GM12874 (cell line): ENCODE measurements at regions not wholly inside any gene's neighbourhood (a gene's known extent, or its start where the extent isn't known, plus 50 kb on each side); places are given as distances from the start of the nearest gene placed in this dataset.

ENCODE experiments used
- TF ChIP-seq, protein P1 (sequence below): IDR thresholded peaks from 2 replicates; pipeline ENCODE4 v1.5.1; 2011; ENCODE audit warnings: low read depth, mild to moderate bottlenecking, control low read depth, low read length, moderate library complexity; ENCODE audit not compliant: insufficient read depth

DNA sequence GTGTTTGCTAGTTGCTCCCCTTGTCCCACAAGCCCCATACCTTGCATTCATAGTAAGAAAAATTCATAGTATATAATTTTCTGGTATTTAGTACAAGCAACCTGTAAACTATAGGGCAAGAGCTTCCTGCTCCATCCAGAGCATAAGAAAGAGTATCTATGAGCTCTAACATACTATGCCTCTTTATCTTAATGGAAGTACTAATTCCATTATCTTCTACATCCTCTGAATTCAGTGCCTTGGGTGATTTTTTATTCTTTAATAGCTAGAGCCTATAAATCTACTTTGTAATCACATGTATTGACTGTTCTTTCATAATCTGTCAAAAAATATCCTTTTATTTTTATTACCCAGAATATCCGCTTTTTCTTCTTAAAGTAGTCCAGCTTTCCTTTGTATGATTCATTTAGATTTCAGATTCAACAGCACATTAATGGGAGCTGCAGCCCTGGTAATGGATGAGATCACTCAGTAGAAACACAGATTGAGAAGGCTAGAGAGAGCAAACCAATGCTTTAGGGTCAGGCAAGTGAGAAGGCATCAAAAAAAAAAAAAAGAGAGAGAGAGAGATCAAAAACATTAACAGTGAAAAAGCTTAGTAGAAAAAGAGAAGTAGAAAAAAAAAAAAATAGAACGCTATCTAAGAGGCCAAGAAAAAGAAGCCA is 511.5 kb upstream of the NAALADL2 start:
- TF ChIP-seq, protein P1, sequence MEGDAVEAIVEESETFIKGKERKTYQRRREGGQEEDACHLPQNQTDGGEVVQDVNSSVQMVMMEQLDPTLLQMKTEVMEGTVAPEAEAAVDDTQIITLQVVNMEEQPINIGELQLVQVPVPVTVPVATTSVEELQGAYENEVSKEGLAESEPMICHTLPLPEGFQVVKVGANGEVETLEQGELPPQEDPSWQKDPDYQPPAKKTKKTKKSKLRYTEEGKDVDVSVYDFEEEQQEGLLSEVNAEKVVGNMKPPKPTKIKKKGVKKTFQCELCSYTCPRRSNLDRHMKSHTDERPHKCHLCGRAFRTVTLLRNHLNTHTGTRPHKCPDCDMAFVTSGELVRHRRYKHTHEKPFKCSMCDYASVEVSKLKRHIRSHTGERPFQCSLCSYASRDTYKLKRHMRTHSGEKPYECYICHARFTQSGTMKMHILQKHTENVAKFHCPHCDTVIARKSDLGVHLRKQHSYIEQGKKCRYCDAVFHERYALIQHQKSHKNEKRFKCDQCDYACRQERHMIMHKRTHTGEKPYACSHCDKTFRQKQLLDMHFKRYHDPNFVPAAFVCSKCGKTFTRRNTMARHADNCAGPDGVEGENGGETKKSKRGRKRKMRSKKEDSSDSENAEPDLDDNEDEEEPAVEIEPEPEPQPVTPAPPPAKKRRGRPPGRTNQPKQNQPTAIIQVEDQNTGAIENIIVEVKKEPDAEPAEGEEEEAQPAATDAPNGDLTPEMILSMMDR: no peak

DNA sequence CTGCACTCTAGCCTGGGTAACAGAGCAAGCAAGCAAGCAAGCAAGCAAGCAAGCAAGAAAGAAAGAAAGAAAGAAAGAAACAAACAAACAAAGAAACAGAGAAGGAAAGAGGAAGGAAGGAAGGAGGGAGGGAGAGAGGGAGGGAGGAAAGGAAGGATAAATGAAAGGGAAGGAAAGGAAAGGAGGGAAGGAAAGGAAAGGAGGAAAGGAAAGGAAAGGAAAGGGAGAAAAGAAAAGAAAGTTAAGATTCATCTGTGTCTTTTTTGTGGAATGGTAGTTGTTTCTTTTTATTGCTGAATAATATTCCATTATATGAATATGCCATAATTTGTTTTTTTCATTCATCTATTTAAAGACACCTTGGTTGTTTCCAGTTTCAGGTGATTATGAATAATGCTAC is 506.9 kb upstream of the NAALADL2 start:
- TF ChIP-seq, protein P1: no peak

DNA sequence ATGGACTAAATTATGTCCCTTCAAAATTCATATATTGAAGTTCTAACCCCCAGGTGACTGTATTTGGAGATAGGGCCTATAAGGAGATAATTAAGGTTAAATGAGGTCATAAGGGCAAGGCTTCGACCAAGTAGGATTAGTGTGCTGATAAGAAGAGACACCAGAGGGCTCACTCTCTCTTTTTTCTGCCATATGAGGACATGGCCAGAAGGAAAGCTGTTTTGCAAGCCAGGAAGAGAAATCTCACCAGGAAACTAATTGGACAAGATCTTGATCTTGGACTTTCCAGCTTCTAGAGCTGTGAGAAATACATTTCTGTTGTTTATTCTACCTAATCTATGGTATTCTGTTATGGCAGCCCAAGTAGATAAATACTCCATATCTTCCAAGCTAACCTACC is 503.6 kb upstream of the NAALADL2 start:
- TF ChIP-seq, protein P1: 0 out of 2 replicates have a peak, but pooled peaks have one; percentile 20

DNA sequence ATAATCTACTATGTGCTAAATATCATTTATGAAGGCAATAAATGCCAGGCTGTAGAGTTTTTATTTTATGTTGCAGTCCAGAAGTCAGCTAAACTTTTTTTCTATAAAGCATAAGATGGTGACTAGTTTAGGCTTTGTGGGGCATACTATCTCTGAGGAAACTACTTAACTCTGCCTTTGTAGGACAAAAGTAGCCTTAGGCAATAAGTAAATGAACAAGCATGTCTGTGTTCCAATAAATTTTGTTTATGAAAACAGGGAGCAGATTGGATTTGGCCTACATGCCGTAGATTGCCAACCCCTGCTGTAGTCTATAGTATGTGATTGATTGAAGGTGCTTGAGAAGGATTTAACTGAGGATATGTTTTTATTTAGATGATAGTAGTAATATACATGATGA is 502.5 kb upstream of the NAALADL2 start:
- TF ChIP-seq, protein P1: no peak

DNA sequence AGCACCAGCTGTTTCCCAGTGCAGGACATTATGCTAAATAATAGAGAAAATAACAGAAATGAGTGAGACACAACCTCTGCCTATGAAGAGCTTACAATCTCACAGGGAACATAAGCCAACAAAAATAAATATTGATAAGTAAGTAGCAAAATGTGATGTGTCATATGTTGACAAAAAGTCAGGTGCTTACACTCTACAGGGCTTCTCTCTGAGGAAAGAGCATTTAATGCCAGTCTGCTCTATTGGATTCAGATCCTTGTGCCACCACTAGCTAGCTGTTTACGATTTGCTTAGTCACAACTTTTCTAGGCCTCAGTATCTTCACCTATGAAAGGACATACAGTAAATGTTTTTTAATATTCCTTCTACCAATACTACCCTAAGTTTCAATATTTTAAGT is 500.9 kb upstream of the NAALADL2 start:
- TF ChIP-seq, protein P1: no peak

DNA sequence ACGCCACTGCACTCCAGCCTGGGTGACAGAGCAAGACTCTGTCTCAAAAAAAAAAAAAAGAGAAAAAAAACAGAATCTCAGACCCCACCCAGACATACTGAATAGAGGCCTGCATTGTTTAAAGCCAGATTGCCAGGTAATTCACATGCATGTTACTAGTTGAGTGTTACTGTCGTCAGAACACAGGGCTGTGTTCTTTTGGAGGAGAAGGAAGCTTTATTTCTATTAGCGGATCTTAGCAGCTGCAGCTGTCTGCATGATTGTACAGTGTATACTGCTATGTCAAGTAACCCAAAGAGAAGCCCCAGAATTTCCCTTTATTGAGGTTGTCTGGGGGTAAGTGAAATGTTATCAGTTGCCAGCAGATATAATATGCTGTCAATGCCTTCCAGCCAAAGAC is 496.6 kb upstream of the NAALADL2 start:
- TF ChIP-seq, protein P1: no peak

DNA sequence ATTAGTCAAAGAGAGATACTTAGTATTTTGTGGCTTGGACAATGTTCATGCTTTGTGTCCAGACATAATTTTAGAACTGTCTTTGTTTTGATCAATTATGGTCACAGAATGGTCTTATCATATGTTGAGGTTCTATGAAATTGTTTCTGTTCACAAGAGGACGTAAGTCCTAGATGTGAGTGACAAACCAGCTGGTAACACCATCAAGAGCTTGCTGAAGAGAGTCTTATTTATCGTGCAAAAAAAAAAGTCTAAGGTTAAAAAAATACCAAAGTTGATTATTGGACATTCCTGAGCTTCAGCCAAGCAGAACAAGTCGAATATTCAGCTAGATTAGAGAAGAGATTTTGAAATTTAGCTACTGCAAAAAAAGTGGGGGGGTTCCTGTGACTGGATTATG is 495.9 kb upstream of the NAALADL2 start:
- TF ChIP-seq, protein P1: no peak

DNA sequence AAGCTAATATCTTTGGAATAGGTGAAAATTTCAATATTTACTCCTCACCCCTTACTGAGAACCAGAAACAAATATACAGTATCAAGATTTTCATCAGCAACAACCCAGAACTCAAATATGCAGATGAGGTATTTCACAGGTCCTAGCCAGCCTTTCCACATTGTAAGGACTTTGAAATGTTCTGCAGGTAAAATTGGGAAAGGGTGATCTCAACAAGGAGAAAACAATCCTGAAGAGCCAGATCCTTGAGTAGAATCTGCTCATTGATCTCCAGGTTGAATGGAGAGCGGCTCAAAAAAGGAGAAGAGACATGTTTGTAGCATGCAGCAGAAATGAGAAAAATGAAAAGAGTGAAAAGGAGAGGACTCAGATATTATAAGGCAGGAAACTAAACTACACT is 493.3 kb upstream of the NAALADL2 start:
- TF ChIP-seq, protein P1: no peak
